LNCaP clone FGC (cell line): ENCODE measurements at regions not wholly inside any gene's neighbourhood (a gene's known extent, or its start where the extent isn't known, plus 50 kb on each side); places are given as distances from the start of the nearest gene placed in this dataset.

Source experiments
- DNase-seq: peaks from one replicate; pipeline ENCODE4 v3.0.0-alpha.2; 2011; ENCODE audit warnings: low read depth
- H3K4me3 ChIP-seq: 2 replicates; pipeline ENCODE4 v1.5.1; 2011; ENCODE audit warnings: mild to moderate bottlenecking, low read depth, low read length, control low read depth
- CTCF ChIP-seq: IDR thresholded peaks from 2 replicates; pipeline ENCODE4 v1.5.1; 2012; ENCODE audit warnings: mild to moderate bottlenecking; ENCODE audit not compliant: control insufficient read depth, insufficient read depth; ENCODE audit errors: extremely low read depth

GRCh38 chr5:45037927-45038326, 229.2 kb downstream of the MRPS30 start:
- no peak for DNase-seq
- no peak for TF ChIP-seq CTCF
- no peak overlapping the region for H3K4me3 ChIP-seq

GRCh38 chr5:45038366-45038987, 229.7 kb downstream of the MRPS30 start:
- H3K4me3 ChIP-seq: no peak overlapping the region
- TF ChIP-seq CTCF: peak; percentile 55
- DNase-seq: no peak

- H3K4me3 ChIP-seq: no peak overlapping the region
- no peak for TF ChIP-seq CTCF
- DNase-seq: no peak
These were observed 233.5 kb downstream of the MRPS30 start for GRCh38 chr5:45042283-45042682.

- no peak for TF ChIP-seq CTCF
- DNase-seq: no peak
- H3K4me3 ChIP-seq: no peak overlapping the region
These were observed 248.8 kb downstream of the MRPS30 start for GRCh38 chr5:45057564-45057963.

- DNase-seq: no peak
- H3K4me3 ChIP-seq: no peak overlapping the region
- TF ChIP-seq CTCF: no peak
These were observed 252.0 kb downstream of the MRPS30 start for GRCh38 chr5:45060724-45061123.

GRCh38 chr5:45062044-45062443, 253.3 kb downstream of the MRPS30 start:
- DNase-seq: no peak
- H3K4me3 ChIP-seq: no peak overlapping the region
- no peak for TF ChIP-seq CTCF

GRCh38 chr5:45081082-45081481, 272.3 kb downstream of the MRPS30 start:
- no peak overlapping the region for H3K4me3 ChIP-seq
- DNase-seq: no peak
- TF ChIP-seq CTCF: no peak
